ENCODE measurements at regions not wholly inside any gene's neighbourhood (a gene's known extent, or its start where the extent isn't known, plus 50 kb on each side); places are given as distances from the start of the nearest gene placed in this dataset.

DNA sequence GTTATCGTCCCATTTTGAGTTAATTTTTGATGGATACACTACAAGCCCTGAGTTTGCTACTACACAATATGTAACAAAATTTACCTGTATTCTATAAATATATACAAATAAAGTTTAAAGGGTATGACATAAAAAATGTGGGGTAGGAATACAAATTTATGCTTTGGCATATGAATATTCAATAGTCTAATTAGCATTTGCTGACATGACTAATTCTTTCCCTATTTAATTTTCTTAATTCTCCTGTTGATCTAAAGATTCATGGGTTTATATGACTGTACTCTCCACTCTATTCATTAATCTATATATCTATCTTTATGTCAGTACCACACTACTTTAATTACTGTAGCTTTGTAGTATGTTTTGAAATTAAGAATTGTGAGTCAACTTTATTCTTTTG lies 1840.7 kb upstream of the FLRT2 start:
- no peak for TF ChIP-seq POLR2AphosphoS5 (IDR thresholded peaks at IDR 0.05; ENCODE audit: low read depth, low read length)
- TF ChIP-seq POLR2A (IDR thresholded peaks at IDR 0.05; ENCODE audit: low read depth, low read length), result no peak
- TF ChIP-seq TAF1 (IDR thresholded peaks at IDR 0.05; ENCODE audit: low read depth, low read length), result no peak
- no peak for TF ChIP-seq PAX5 (IDR thresholded peaks at IDR 0.05; ENCODE audit: insufficient read depth, low read length, severe bottlenecking)
- no peak for TF ChIP-seq POU2F2 (IDR thresholded peaks at IDR 0.05; ENCODE audit: low read depth, low read length)
- TF ChIP-seq SPI1 (IDR thresholded peaks at IDR 0.05; ENCODE audit: low read depth, low read length), result no peak

All from GM12891 (cell line).